CD8-positive, alpha-beta memory T cell (primary cell): ENCODE measurements at regions not wholly inside any gene's neighbourhood (a gene's known extent, or its start where the extent isn't known, plus 50 kb on each side); places are given as distances from the start of the nearest gene placed in this dataset.

ENCODE experiments used
- CTCF ChIA-PET: fragments of 350-600 bp; sonication (Branson Sonifier 250); formaldehyde crosslinking; loops from one replicate; lab custom pipeline; 2021; ENCODE audit warnings: antibody characterized with exemption; lab: Charles Lee
- POLR2A ChIA-PET: fragments of 350-600 bp; sonication (Branson Sonifier 250); formaldehyde crosslinking; loops from one replicate; lab custom pipeline; 2021; ENCODE audit warnings: antibody characterized with exemption; lab: Charles Lee
- DNase-seq, 5 donors: peaks; one replicate each; pipeline versions ENCODE4 v3.0.0 to v3.0.0-alpha.2; 2020 to 2022; ENCODE audit warnings: mixed read lengths in 1 of 5
- H3K27ac ChIP-seq: one replicate; pipeline ENCODE4 v1.7.0; 2013; ENCODE audit warnings: low read depth, mild to moderate bottlenecking, low read length, moderate library complexity
- H3K27me3 ChIP-seq: 2 replicates; pipeline ENCODE4 v1.7.0; 2013; ENCODE audit warnings: low read length, mild to moderate bottlenecking; ENCODE audit not compliant: insufficient read depth, poor library complexity, severe bottlenecking
- H3K36me3 ChIP-seq: 2 replicates; pipeline ENCODE4 v1.7.0; 2013; ENCODE audit warnings: mild to moderate bottlenecking, low read length, moderate library complexity; ENCODE audit not compliant: insufficient read depth
- H3K4me1 ChIP-seq: 2 replicates; pipeline ENCODE4 v1.7.0; 2013; ENCODE audit warnings: mild to moderate bottlenecking, low read length, moderate library complexity; ENCODE audit not compliant: insufficient read depth
- H3K4me3 ChIP-seq: 2 replicates; pipeline ENCODE4 v1.7.0; 2013; ENCODE audit warnings: mild to moderate bottlenecking, low read length
- H3K9me3 ChIP-seq: 2 replicates; pipeline ENCODE4 v1.7.0; 2013; ENCODE audit warnings: mild to moderate bottlenecking, low read length
- H3K27ac Mint-ChIP-seq, 8 donors: one replicate each; pipeline ENCODE4 v1.8.0; 2020 to 2021; ENCODE audit warnings: mixed read lengths in 8 of 8, mild to moderate bottlenecking in 6 of 8, inconsistent platforms in 3 of 8, moderate library complexity in 3 of 8
- H3K27me3 Mint-ChIP-seq, 2 donors: one replicate each; pipeline ENCODE4 v1.8.0; 2020 to 2021; ENCODE audit warnings: mixed read lengths in 2 of 2, mild to moderate bottlenecking in 1 of 2, moderate library complexity in 1 of 2
- H3K36me3 Mint-ChIP-seq, 3 donors: one replicate each; pipeline ENCODE4 v1.8.0; 2020 to 2021; ENCODE audit warnings: mixed read lengths in 3 of 3, inconsistent platforms in 1 of 3, mild to moderate bottlenecking in 1 of 3
- H3K4me1 Mint-ChIP-seq, 3 donors: one replicate each; pipeline ENCODE4 v1.8.0; 2020 to 2021; ENCODE audit warnings: mixed read lengths in 3 of 3, inconsistent platforms in 1 of 3, mild to moderate bottlenecking in 1 of 3
- H3K4me3 Mint-ChIP-seq, 7 donors: one replicate each; pipeline ENCODE4 v1.8.0; 2020 to 2021; ENCODE audit warnings: mixed read lengths in 7 of 7, mild to moderate bottlenecking in 6 of 7, moderate library complexity in 4 of 7, inconsistent platforms in 2 of 7
- H3K9me3 Mint-ChIP-seq, 5 donors: one replicate each; pipeline ENCODE4 v1.8.0; 2020 to 2022; ENCODE audit warnings: mixed read lengths in 5 of 5, mild to moderate bottlenecking in 3 of 5, moderate library complexity in 2 of 5, inconsistent platforms in 1 of 5

- Mint-ChIP-seq H3K4me1 (no peaks in the 10 kb centered on the region), H3K27ac (no peak overlapping the region)
- H3K4me3 ChIP-seq, result no peak overlapping the region
Observed at GRCh38 chr14:87879389-87879788, 113.6 kb downstream of the GALC start.

GRCh38 chr14:87878959-87879358, 114.0 kb downstream of the GALC start:
- DNase-seq, result no peak
- no peaks in the 10 kb centered on the region for H3K36me3 ChIP-seq
- ChIA-PET POLR2A (no interaction called here), CTCF (no interaction called here)
- H3K4me3 ChIP-seq, result no peak overlapping the region
- no peak overlapping the region for H3K4me3 Mint-ChIP-seq
- H3K27me3 Mint-ChIP-seq, result peaks cover 7 to 25% of the 10 kb centered on the region in 2 donors
- H3K27ac ChIP-seq, result no peak overlapping the region
- no peak overlapping the region for H3K27ac Mint-ChIP-seq
- no peaks in the 10 kb centered on the region for H3K36me3 Mint-ChIP-seq
- peaks cover 0 to 2% (median 0%) of the 10 kb centered on the region in 5 donors for H3K9me3 Mint-ChIP-seq
- no peaks in the 10 kb centered on the region for H3K4me1 Mint-ChIP-seq
- H3K9me3 ChIP-seq, result no peaks in the 10 kb centered on the region
- no peaks in the 10 kb centered on the region for H3K4me1 ChIP-seq
- no peaks in the 10 kb centered on the region for H3K27me3 ChIP-seq

More at GRCh38 chr14:87879389-87879788, 113.6 kb downstream of the GALC start:
- Histone ChIP-seq H3K36me3 (no peaks in the 10 kb centered on the region), H3K27ac (no peak overlapping the region), H3K9me3 (no peaks in the 10 kb centered on the region), H3K4me1 (no peaks in the 10 kb centered on the region), H3K27me3 (no peaks in the 10 kb centered on the region)
- POLR2A ChIA-PET, result no interaction called here
- Mint-ChIP-seq H3K4me3 (no peak overlapping the region), H3K9me3 (peaks cover 0 to 2% (median 0%) of the 10 kb centered on the region in 5 donors), H3K36me3 (no peaks in the 10 kb centered on the region), H3K27me3 (peaks cover 7 to 21% of the 10 kb centered on the region in 2 donors)
- CTCF ChIA-PET, result no interaction called here
- no peak for DNase-seq

DNA sequence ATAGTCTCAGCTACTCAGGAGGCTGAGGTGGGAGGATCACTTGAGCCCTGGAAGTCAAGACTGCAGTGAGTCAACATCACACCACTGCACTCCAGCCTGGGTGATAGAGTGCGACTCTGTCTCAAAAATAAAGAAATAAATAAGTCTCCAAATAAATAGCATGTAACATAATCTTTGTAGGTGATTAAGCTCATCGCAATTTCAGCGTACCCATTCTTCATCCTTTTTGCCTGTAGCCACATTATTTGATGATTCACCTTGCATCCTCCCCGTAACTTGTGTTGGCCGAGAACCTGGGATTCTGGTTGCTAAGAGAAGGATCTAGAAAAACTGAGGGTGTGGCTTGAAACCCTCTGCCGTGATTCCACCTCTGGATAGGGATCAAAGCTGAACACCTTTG, 115.1 kb downstream of the GALC start:
- no peaks in the 10 kb centered on the region for H3K36me3 Mint-ChIP-seq
- H3K4me3 Mint-ChIP-seq, result no peak overlapping the region
- H3K9me3 Mint-ChIP-seq, result peaks cover 0 to 2% (median 0%) of the 10 kb centered on the region in 5 donors
- ChIA-PET CTCF (no interaction called here), POLR2A (no interaction called here)
- no peaks in the 10 kb centered on the region for H3K27me3 ChIP-seq
- no peaks in the 10 kb centered on the region for H3K9me3 ChIP-seq
- H3K4me1 Mint-ChIP-seq, result no peaks in the 10 kb centered on the region
- DNase-seq, result no peak
- no peaks in the 10 kb centered on the region for H3K4me1 ChIP-seq
- H3K4me3 ChIP-seq, result no peak overlapping the region
- peaks cover 7 to 28% of the 10 kb centered on the region in 2 donors for H3K27me3 Mint-ChIP-seq
- H3K36me3 ChIP-seq, result no peaks in the 10 kb centered on the region
- H3K27ac Mint-ChIP-seq, result no peak overlapping the region
- H3K27ac ChIP-seq, result no peak overlapping the region

- ChIA-PET POLR2A (no interaction called here), CTCF (no interaction called here)
- Mint-ChIP-seq H3K4me3 (no peak overlapping the region), H3K36me3 (no peaks in the 10 kb centered on the region), H3K27ac (no peak overlapping the region), H3K27me3 (peaks cover 10 to 33% of the 10 kb centered on the region in 2 donors), H3K9me3 (no peaks in the 10 kb centered on the region), H3K4me1 (no peaks in the 10 kb centered on the region)
- H3K4me1 ChIP-seq, result no peaks in the 10 kb centered on the region
- H3K9me3 ChIP-seq, result no peaks in the 10 kb centered on the region
- no peak for DNase-seq
- no peaks in the 10 kb centered on the region for H3K27me3 ChIP-seq
- no peaks in the 10 kb centered on the region for H3K36me3 ChIP-seq
- H3K27ac ChIP-seq, result no peak overlapping the region
- no peak overlapping the region for H3K4me3 ChIP-seq
Observed at GRCh38 chr14:87874676-87875075, 118.3 kb downstream of the GALC start.

DNA sequence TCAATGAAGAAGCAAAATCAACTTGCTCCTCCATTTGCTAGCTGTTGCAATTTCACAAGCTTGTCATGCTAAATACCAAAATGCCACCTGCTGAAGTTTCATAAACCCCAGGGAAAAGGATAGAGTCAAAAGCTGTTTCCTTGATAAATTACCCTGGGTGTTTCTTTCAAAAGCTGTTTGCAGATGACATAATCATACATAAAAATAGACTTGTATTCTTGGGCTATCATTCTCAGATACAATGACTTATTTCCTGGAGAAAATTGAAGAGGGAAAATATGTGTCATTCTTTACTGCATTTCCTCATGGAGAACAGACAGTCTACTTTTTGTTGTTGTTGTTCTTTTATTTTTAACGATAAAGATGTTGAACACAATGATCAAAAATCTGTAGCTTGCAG, 119.2 kb downstream of the GALC start:
- H3K4me1 ChIP-seq, result no peaks in the 10 kb centered on the region
- no peaks in the 10 kb centered on the region for H3K9me3 Mint-ChIP-seq
- CTCF ChIA-PET, result no interaction called here

DNA sequence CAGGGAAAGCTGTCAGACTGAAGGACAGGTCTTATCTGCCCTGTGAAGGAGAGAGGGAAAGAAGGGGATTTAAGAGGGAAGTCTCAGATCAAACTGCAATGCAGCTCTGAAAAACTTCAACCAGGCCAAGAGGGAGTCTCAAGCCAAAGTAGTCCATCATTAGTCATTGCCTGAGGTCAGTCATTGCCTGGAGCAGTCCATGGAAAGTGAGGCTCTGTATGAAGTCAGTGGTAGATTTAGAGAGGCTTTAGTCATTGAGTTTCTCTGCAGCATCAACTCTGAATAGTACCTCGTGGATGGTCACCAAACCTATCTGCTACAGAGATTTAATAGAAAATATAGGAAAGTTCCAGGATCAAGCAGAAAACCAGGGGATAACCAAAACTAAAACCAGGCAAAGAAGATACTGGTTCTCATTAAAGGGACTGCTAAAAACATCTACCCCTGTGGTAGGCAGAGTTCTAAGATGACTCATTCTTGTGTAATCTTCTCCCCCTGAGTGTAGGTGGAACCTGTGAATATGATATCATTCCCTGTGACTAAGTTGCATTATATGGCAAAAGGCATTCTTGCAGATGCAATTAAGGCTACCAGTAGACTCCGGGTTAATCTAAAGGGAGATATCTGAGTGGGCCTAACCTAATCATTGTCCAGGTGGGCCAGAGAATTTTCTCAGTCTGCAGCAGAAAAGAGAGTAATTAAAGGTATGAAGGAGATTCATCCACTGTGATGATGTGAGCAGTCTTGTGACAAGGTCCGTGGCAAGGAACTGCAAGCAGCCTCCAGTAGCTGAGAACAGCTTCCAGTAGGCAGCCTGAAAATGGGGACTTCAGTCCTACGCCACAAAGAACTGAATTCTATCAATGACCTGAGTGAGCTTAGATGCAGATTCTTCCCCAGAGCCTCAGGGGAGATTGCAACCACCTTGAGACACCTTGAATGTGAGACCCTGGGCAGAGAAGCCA, 123.1 kb downstream of the GALC start:
- no peaks in the 10 kb centered on the region for H3K4me1 Mint-ChIP-seq
- Histone ChIP-seq H3K4me3 (no peak overlapping the region), H3K36me3 (no peaks in the 10 kb centered on the region), H3K4me1 (no peaks in the 10 kb centered on the region), H3K27ac (no peak overlapping the region), H3K27me3 (no peaks in the 10 kb centered on the region), H3K9me3 (no peaks in the 10 kb centered on the region)
- ChIA-PET CTCF (interaction anchor here (0.6 kb wide), 1 partner anchor 129 kb away, joined by 4 read pairs; no protein-coding TSS in a partner anchor), POLR2A (no interaction called here)
- H3K36me3 Mint-ChIP-seq, result no peaks in the 10 kb centered on the region
- no peak for DNase-seq
- no peak overlapping the region for H3K4me3 Mint-ChIP-seq
- no peak overlapping the region for H3K27ac Mint-ChIP-seq
- peaks cover 8 to 38% of the 10 kb centered on the region in 2 donors for H3K27me3 Mint-ChIP-seq
- no peaks in the 10 kb centered on the region for H3K9me3 Mint-ChIP-seq

More for the DNA sequence above, 119.2 kb downstream of the GALC start:
- Mint-ChIP-seq H3K27ac (no peak overlapping the region), H3K4me1 (no peaks in the 10 kb centered on the region), H3K36me3 (no peaks in the 10 kb centered on the region), H3K4me3 (no peak overlapping the region), H3K27me3 (peaks cover 10 to 38% of the 10 kb centered on the region in 2 donors)
- POLR2A ChIA-PET, result no interaction called here
- no peaks in the 10 kb centered on the region for H3K9me3 ChIP-seq
- no peak overlapping the region for H3K4me3 ChIP-seq
- no peak overlapping the region for H3K27ac ChIP-seq
- H3K27me3 ChIP-seq, result no peaks in the 10 kb centered on the region
- H3K36me3 ChIP-seq, result no peaks in the 10 kb centered on the region
- no peak for DNase-seq

GRCh38 chr14:87868920-87869319, 124.1 kb downstream of the GALC start:
- no peak overlapping the region for H3K27ac ChIP-seq
- H3K36me3 ChIP-seq, result no peaks in the 10 kb centered on the region
- Mint-ChIP-seq H3K4me3 (no peak overlapping the region), H3K27ac (no peak overlapping the region), H3K27me3 (peaks cover 4 to 32% of the 10 kb centered on the region in 2 donors), H3K4me1 (no peaks in the 10 kb centered on the region), H3K9me3 (no peaks in the 10 kb centered on the region), H3K36me3 (no peaks in the 10 kb centered on the region)
- H3K4me3 ChIP-seq, result no peak overlapping the region
- CTCF ChIA-PET, result no interaction called here
- no peaks in the 10 kb centered on the region for H3K4me1 ChIP-seq
- no peaks in the 10 kb centered on the region for H3K27me3 ChIP-seq
- POLR2A ChIA-PET, result no interaction called here
- DNase-seq, result no peak
- no peaks in the 10 kb centered on the region for H3K9me3 ChIP-seq

- DNase-seq, result no peak
- Histone ChIP-seq H3K27ac (no peak overlapping the region), H3K27me3 (no peaks in the 10 kb centered on the region), H3K36me3 (no peaks in the 10 kb centered on the region), H3K9me3 (no peaks in the 10 kb centered on the region), H3K4me3 (no peak overlapping the region), H3K4me1 (no peaks in the 10 kb centered on the region)
- no peak overlapping the region for H3K27ac Mint-ChIP-seq
- ChIA-PET POLR2A (no interaction called here), CTCF (no interaction called here)
- no peaks in the 10 kb centered on the region for H3K36me3 Mint-ChIP-seq
- H3K4me1 Mint-ChIP-seq, result no peaks in the 10 kb centered on the region
- H3K9me3 Mint-ChIP-seq, result no peaks in the 10 kb centered on the region
- peaks cover 4 to 14% of the 10 kb centered on the region in 2 donors for H3K27me3 Mint-ChIP-seq
- H3K4me3 Mint-ChIP-seq, result no peak overlapping the region
Observed at GRCh38 chr14:87866116-87866515, 126.9 kb downstream of the GALC start.
